ENCODE measurements at regions not wholly inside any gene's neighbourhood (a gene's known extent, or its start where the extent isn't known, plus 50 kb on each side); places are given as distances from the start of the nearest gene placed in this dataset.

- TF ChIP-seq CTCF (IDR thresholded peaks at IDR 0.05; ENCODE audit: low read depth, low read length) (no peak), EZH2phosphoT487 (IDR thresholded peaks at IDR 0.05; ENCODE audit: low read depth) (no peak)
These were observed 868.1 kb upstream of the CDH9 start for GRCh38 chr5:27906481-27906880.

Data from OCI-LY3 (cell line).